Epithelial cell of prostate (primary cell): ENCODE measurements at regions not wholly inside any gene's neighbourhood (a gene's known extent, or its start where the extent isn't known, plus 50 kb on each side); places are given as distances from the start of the nearest gene placed in this dataset.

ENCODE experiments used
- DNase-seq: peaks from one replicate; pipeline ENCODE4 v3.0.0-alpha.2; 2011; ENCODE audit warnings: low read depth, low spot score
- H3K27ac ChIP-seq: fragments of 450-650 bp; 2 replicates; pipeline ENCODE4 v1.5.1; 2017; ENCODE audit warnings: mild to moderate bottlenecking

GRCh38 chr6:147149826-147150225 lies 54.4 kb upstream of the STXBP5 start:
- H3K27ac ChIP-seq = no peak overlapping the region
- no peak for DNase-seq

- DNase-seq = no peak
- H3K27ac ChIP-seq = no peak overlapping the region
Measured at GRCh38 chr6:147150293-147150692, 53.9 kb upstream of the STXBP5 start.
